ENCODE measurements at regions not wholly inside any gene's neighbourhood (a gene's known extent, or its start where the extent isn't known, plus 50 kb on each side); places are given as distances from the start of the nearest gene placed in this dataset.

DNA sequence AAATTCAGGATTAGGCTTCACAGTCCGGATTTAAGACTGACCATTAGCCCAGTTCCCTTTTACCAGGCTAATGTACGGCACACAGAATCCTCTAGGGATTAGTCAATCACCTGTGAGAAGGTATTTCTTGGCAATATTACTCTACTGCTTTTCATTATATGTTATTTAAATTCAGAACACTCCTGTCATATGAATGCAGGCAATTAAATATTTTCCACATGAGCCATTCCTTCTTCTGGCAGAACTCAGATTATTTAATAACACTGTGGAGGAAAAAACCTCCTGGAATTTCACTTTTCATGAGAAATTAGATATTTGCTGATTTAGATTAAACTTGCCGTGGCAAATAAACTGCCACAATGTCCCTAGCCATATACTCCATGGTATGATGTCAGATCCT lies 1357.5 kb upstream of the C9orf72 start:
- DNase-seq (ENCODE audit: low spot score) = no peak
- peaks cover 4% of the 10 kb centered on the region for H3K9me3 Mint-ChIP-seq
- peaks cover 10% of the 10 kb centered on the region for H3K36me3 Mint-ChIP-seq
- no peak overlapping the region for H3K27ac Mint-ChIP-seq
- peaks cover 0 to 3% of the 10 kb centered on the region in 2 donors for H3K4me1 Mint-ChIP-seq (ENCODE audit: low read depth in 2 of 2)
- no peak for ATAC-seq
- no peak overlapping the region for H3K4me3 Mint-ChIP-seq
- H3K27me3 Mint-ChIP-seq = no peaks in the 10 kb centered on the region

DNA sequence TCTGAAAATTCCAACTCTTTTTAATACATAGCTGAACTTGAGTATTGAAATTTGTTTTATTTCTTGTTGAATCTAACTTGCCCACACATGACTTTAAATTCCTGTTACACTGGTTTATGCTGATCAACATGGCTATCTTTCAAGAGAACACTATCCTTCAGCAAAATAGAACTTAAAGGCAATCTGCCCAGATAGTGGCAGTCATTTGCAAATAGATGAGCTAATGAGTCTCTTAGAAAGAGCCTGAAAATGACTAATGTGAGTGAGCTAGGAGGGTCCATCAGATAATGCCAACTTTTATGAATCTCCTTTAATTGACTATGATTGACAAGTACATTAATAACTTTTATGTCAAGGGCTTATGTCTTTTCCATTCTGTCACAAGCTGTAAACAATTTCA lies 1360.8 kb upstream of the C9orf72 start:
- Mint-ChIP-seq H3K27me3 (no peaks in the 10 kb centered on the region), H3K4me3 (no peak overlapping the region), H3K27ac (no peak overlapping the region), H3K36me3 (peaks cover 10% of the 10 kb centered on the region), H3K4me1 (ENCODE audit: low read depth in 2 of 2) (peaks cover 0 to 3% of the 10 kb centered on the region in 2 donors), H3K9me3 (peaks cover 4% of the 10 kb centered on the region)
- ATAC-seq (no peak), DNase-seq (ENCODE audit: low spot score) (no peak)

DNA sequence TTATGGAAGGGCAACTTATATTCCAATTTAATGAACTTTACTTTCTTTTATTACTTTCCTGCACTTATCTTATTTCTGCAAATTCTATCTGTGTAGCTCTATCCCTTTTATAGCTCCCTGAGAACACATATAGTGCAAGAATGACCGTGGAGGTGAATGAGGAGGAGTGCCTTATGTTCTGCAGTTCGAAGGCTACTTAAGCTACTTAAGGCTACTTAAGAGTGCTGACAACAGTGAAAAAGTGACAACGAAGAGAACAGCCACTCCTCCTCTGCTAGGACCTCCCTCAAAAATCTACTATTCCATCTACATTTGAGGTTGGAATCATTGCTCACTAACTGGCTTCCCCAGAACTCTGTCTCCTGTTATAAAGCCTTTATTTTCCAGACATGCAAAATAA lies 1365.7 kb upstream of the C9orf72 start:
- no peaks in the 10 kb centered on the region for H3K4me1 Mint-ChIP-seq (ENCODE audit: low read depth in 2 of 2)
- H3K36me3 Mint-ChIP-seq = no peaks in the 10 kb centered on the region
- H3K27me3 Mint-ChIP-seq = no peaks in the 10 kb centered on the region

DNA sequence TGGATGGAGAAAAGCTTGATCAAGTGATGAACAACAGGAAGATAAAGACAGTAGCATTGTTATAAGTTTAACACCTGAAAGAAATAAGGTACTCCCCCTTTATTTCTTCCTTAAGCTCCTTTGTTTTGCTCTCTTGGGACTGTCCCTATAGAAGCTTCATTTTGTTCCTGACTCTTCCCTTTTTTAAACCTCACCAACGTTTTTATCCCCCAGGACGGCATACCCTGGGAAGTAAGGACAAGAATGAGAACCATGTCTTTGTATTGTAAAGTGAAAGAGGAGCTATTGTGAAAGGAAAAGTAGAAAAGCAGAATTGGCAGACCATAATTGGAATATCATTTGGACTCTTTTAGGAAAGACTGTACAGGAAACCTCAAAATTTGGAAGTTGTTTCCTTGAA lies 1368.6 kb upstream of the C9orf72 start:
- H3K9me3 Mint-ChIP-seq = peaks cover 6% of the 10 kb centered on the region
- H3K36me3 Mint-ChIP-seq = no peaks in the 10 kb centered on the region
- ATAC-seq = no peak
- no peak for DNase-seq (ENCODE audit: low spot score)
- H3K4me3 Mint-ChIP-seq = no peak overlapping the region
- H3K27me3 Mint-ChIP-seq = no peaks in the 10 kb centered on the region
- H3K4me1 Mint-ChIP-seq (ENCODE audit: low read depth in 2 of 2) = no peaks in the 10 kb centered on the region
- H3K27ac Mint-ChIP-seq = no peak overlapping the region

More for the DNA sequence above, 1365.7 kb upstream of the C9orf72 start:
- Mint-ChIP-seq H3K4me3 (no peak overlapping the region), H3K27ac (no peak overlapping the region), H3K9me3 (peaks cover 6% of the 10 kb centered on the region)
- no peak for DNase-seq (ENCODE audit: low spot score)
- no peak for ATAC-seq

DNA sequence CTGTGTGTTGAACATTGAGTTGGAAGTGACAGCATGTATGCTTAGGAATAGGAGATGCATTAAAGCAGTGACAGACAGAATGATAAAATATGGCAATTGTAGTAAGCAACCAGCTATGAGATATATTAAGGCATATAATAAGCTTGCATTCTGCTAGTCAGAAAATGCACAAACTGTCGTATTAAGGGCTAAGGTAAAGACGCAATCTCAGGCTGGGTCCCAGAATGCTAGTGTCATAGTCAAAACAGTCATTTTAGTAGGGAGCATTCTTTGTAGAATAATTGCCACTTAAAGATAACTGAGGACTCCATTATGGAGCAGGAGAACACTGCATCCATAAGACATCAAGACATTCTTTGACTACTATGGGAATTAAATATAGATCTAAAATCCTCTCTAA lies 1369.7 kb upstream of the C9orf72 start:
- peaks cover 6% of the 10 kb centered on the region for H3K9me3 Mint-ChIP-seq
- no peak for ATAC-seq

DNA sequence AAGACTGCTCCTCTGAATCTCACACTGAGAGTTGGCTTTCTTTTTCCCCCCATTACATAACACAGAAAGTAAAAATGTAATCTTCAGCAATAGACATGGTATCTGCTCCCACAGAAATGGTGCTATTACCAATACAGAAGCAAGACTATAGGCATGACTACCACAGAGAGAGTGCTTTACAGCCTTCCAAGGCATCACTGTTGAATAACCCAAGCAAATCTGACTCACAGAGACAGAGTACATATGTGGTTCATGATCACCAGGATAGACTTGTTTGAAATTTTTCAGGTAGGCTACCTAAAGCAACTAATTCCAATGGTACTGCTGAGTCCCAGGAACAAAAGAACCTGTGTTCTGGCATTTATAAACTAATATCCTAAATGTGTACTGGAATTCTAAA lies 1373.4 kb upstream of the C9orf72 start:
- Mint-ChIP-seq H3K4me1 (ENCODE audit: low read depth in 2 of 2) (no peaks in the 10 kb centered on the region), H3K9me3 (peaks cover 17% of the 10 kb centered on the region), H3K4me3 (no peak overlapping the region), H3K27ac (no peak overlapping the region), H3K36me3 (peaks cover 9% of the 10 kb centered on the region), H3K27me3 (no peaks in the 10 kb centered on the region)
- ATAC-seq (no peak), DNase-seq (ENCODE audit: low spot score) (no peak)

More for the DNA sequence above, 1369.7 kb upstream of the C9orf72 start:
- no peak for DNase-seq (ENCODE audit: low spot score)
- Mint-ChIP-seq H3K4me3 (no peak overlapping the region), H3K27ac (no peak overlapping the region), H3K27me3 (no peaks in the 10 kb centered on the region), H3K36me3 (no peaks in the 10 kb centered on the region), H3K4me1 (ENCODE audit: low read depth in 2 of 2) (no peaks in the 10 kb centered on the region)

DNA sequence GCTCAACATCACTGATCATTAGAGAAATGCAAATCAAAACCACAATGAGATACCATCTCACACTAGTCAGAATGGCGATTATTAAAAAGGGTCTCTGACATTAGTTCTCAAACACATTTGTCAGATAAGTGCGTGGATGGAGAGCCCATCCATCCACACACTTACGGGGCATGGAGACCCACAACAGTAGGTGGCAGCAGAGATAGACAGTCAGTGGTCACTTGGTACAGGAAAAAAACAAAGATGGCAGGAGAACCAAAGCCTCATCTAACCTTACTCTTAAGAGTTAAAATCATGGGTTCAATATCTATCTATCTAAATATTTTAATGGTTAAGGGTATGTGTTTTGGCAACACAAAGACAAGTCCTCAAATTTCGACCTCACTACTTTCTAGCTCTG lies 1378.7 kb upstream of the C9orf72 start:
- peaks cover 15% of the 10 kb centered on the region for H3K9me3 Mint-ChIP-seq
- H3K27ac Mint-ChIP-seq = no peak overlapping the region
- no peak overlapping the region for H3K4me3 Mint-ChIP-seq
- DNase-seq (ENCODE audit: low spot score) (no peak), ATAC-seq (no peak)
- H3K27me3 Mint-ChIP-seq = no peaks in the 10 kb centered on the region
- H3K4me1 Mint-ChIP-seq (ENCODE audit: low read depth in 2 of 2) = no peaks in the 10 kb centered on the region
- peaks cover 9% of the 10 kb centered on the region for H3K36me3 Mint-ChIP-seq

DNA sequence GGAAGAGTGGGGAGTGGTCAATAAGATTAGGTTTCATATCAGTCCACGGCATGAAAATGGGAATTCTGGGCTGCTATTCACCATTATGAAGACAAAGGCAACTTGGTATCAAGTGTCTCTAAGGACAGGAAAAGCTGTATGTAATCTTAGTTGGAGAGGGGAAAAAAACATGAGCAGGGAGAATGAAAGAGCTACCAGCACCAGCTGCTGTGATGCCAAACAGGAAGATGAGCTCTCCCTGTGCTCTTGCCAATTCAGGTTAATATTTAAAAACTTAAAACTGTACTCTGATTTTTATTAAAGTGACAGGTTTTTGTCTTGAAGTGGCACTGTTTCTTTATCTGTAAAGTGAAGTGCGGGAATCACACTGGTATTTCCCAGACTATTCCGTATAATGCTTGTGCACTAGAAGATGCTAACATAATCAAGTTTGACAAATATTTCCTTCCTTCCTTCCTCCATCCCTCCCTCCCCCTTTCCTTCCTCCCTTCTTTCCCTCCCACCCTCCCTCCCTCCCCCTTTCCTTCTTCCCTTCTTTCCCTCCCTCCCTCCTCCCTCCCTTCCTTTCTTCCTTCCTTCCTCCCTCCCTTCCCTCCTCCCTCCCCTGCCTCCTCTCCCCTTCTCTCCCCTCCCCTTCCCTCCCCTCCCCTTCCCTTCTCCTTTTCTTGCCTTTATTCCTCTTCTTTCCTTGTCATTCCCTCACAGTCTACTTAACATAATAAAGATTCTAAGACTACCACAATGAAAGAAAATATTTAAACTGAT lies 1383.0 kb upstream of the C9orf72 start:
- no peak overlapping the region for H3K27ac Mint-ChIP-seq
- H3K27me3 Mint-ChIP-seq = no peaks in the 10 kb centered on the region
- H3K4me1 Mint-ChIP-seq (ENCODE audit: low read depth in 2 of 2) = peaks cover 0 to 4% of the 10 kb centered on the region in 2 donors
- peaks cover 3% of the 10 kb centered on the region for H3K9me3 Mint-ChIP-seq
- DNase-seq (ENCODE audit: low spot score) (no peak), ATAC-seq (no peak)
- H3K4me3 Mint-ChIP-seq = no peak overlapping the region
- no peaks in the 10 kb centered on the region for H3K36me3 Mint-ChIP-seq

DNA sequence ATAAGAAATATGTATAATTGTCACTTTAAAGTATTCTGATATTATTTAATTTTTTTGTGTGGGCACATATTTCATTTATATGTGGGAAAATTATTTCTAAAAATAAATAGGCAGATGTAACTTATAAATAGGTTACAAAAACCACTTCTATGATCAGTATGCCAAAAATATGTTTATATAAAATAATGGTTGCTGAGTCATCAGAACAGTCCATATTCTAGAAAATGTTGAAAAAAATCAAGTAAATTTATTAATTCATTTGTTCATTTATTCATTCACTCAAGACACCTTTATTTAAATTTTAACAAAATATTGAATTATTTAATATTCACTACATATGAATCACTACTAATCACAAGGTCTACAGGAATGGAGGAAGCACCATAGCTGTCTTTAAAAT lies 1387.3 kb upstream of the C9orf72 start:
- H3K27ac Mint-ChIP-seq = no peak overlapping the region
- H3K4me3 Mint-ChIP-seq = no peak overlapping the region
- no peak for DNase-seq (ENCODE audit: low spot score)
- H3K9me3 Mint-ChIP-seq = peaks cover 3% of the 10 kb centered on the region
- no peaks in the 10 kb centered on the region for H3K27me3 Mint-ChIP-seq
- peaks cover 0 to 7% of the 10 kb centered on the region in 2 donors for H3K4me1 Mint-ChIP-seq (ENCODE audit: low read depth in 2 of 2)
- ATAC-seq = no peak
- no peaks in the 10 kb centered on the region for H3K36me3 Mint-ChIP-seq

DNA sequence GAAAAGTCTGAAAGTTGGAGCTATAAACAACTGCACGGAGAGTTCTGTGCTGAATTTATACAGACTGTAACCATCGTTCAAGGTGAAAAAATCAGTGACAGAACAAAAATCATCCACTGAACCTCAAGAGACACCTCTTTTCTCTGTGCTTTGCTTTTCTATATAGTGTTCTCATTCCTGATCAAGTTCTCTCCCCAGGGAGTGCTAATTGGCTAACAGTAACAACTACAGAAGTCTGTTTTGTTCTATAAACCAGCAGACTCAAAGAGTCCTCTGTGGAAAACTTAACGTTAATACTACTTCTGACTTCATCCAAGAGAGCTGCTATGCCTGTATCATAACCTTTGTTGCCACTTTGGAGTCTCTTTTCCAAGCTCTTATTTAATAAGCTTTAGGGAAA lies 1388.3 kb upstream of the C9orf72 start:
- no peak overlapping the region for H3K4me3 Mint-ChIP-seq
- no peaks in the 10 kb centered on the region for H3K36me3 Mint-ChIP-seq
- H3K4me1 Mint-ChIP-seq (ENCODE audit: low read depth in 2 of 2) = peaks cover 0 to 7% of the 10 kb centered on the region in 2 donors
- ATAC-seq = no peak
- no peaks in the 10 kb centered on the region for H3K27me3 Mint-ChIP-seq
- H3K27ac Mint-ChIP-seq = no peak overlapping the region
- DNase-seq (ENCODE audit: low spot score) = no peak
- H3K9me3 Mint-ChIP-seq = no peaks in the 10 kb centered on the region

DNA sequence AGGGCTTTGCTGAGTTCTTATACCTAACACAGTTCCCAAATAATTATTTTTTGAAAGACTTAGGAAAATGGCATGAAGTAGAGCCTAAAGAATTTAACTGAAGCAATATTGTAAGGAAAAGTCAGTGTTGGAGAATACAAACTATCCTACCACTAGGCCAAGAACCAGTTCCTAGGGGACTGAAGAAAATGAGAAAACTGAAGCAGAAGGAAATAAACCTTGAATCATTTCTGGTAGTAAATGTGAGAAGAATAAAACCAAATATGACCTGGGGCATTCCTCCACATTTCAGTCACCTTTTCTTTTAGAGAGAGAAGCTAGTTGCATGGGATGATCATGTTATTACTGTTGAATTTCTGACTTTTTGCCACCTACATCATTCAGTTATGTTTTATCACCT lies 1393.9 kb upstream of the C9orf72 start:
- peaks cover 8% of the 10 kb centered on the region for H3K9me3 Mint-ChIP-seq
- no peak overlapping the region for H3K4me3 Mint-ChIP-seq
- ATAC-seq = no peak
- no peaks in the 10 kb centered on the region for H3K27me3 Mint-ChIP-seq
- H3K27ac Mint-ChIP-seq = no peak overlapping the region
- H3K4me1 Mint-ChIP-seq (ENCODE audit: low read depth in 2 of 2) = peaks cover 0 to 17% of the 10 kb centered on the region in 2 donors
- peaks cover 11% of the 10 kb centered on the region for H3K36me3 Mint-ChIP-seq
- DNase-seq (ENCODE audit: low spot score) = no peak

DNA sequence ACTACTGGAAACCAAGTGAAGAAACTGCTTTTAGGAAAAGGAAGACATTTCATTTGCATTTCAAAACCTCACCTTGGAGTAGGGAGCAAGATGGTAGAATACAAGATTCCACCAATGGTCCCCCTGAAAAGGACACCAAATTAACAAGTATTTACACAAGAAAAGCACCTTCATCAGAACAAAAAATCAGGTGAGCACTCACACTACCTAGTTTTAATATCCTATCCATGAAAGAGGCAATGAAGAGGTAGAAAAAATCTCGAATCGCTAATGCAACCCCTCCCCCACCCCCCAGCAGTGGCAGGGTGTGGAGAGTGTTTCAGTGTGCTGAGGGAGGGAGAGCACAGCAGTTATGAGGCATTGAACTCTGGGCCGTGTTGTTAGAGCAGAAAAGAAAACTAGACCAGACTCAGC lies 1397.0 kb upstream of the C9orf72 start:
- no peak overlapping the region for H3K4me3 Mint-ChIP-seq
- peaks cover 11% of the 10 kb centered on the region for H3K36me3 Mint-ChIP-seq
- no peak for ATAC-seq
- no peak overlapping the region for H3K27ac Mint-ChIP-seq
- DNase-seq (ENCODE audit: low spot score) = no peak
- peaks cover 0 to 13% of the 10 kb centered on the region in 2 donors for H3K4me1 Mint-ChIP-seq (ENCODE audit: low read depth in 2 of 2)
- peaks cover 8% of the 10 kb centered on the region for H3K9me3 Mint-ChIP-seq
- H3K27me3 Mint-ChIP-seq = no peaks in the 10 kb centered on the region

DNA sequence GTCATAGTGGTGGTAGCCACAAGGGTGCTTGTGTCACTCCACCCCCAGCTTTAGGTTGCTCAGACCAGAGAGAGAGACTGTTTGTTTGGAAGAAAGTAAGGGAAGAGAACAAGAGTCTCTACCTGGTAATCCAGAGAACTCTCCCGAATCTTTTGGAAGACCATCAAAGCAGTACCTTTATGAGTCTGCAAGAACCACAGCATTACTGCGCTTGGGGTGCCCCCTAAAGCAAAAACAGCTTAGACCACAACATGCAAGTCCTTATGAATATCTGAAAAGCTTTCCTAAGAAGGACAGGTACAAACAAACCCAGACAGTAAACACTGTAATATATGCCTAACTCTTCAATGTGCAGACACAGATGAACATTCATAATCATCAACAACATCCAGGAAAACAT lies 1398.6 kb upstream of the C9orf72 start:
- Mint-ChIP-seq H3K9me3 (peaks cover 8% of the 10 kb centered on the region), H3K27ac (no peak overlapping the region), H3K27me3 (no peaks in the 10 kb centered on the region), H3K4me3 (no peak overlapping the region), H3K36me3 (peaks cover 11% of the 10 kb centered on the region), H3K4me1 (ENCODE audit: low read depth in 2 of 2) (peaks cover 0 to 13% of the 10 kb centered on the region in 2 donors)
- ATAC-seq = no peak
- DNase-seq (ENCODE audit: low spot score) = no peak

DNA sequence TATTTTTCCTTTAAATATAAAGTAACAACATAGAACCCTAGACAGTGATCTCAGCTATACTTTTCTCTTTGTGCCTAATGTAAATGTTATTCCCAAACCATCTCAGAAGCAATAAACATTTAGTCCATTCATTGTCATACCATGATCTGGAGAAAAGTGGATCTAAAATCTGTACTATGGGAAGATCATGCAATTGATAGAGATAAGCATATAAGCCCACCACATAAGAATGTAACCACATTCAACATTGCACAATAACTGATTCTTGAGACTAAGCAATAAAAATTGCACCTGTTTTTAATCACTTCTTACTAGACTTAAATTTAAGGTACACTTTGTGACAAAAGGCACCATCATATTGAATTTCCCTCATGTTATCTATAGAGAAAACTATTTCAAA lies 1403.0 kb upstream of the C9orf72 start:
- ATAC-seq (no peak), DNase-seq (ENCODE audit: low spot score) (no peak)
- no peak overlapping the region for H3K4me3 Mint-ChIP-seq
- no peaks in the 10 kb centered on the region for H3K9me3 Mint-ChIP-seq
- no peaks in the 10 kb centered on the region for H3K27me3 Mint-ChIP-seq
- H3K36me3 Mint-ChIP-seq = no peaks in the 10 kb centered on the region
- peaks cover 0 to 6% of the 10 kb centered on the region in 2 donors for H3K4me1 Mint-ChIP-seq (ENCODE audit: low read depth in 2 of 2)
- H3K27ac Mint-ChIP-seq = no peak overlapping the region

DNA sequence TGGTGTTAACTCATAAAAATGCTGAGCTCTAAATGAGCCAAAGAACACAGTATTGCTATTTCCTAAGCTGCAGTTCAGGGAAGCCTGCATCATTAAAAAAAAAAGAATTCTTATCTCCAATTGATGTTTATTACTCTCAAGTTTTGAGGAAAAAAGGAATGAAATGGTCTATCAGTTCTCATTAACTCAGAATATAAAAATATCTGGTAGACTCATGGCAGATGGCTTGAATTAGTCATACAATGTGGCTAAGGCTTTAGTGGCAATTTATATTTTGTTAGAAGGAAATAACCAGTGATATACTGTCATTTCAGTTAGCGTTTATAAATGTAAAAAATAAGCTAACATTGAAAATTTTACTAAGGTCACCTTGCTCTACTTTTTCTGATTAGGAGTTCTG lies 1403.4 kb upstream of the C9orf72 start:
- no peaks in the 10 kb centered on the region for H3K27me3 Mint-ChIP-seq
- H3K27ac Mint-ChIP-seq = no peak overlapping the region
- no peak for DNase-seq (ENCODE audit: low spot score)
- no peak overlapping the region for H3K4me3 Mint-ChIP-seq
- no peak for ATAC-seq
- H3K9me3 Mint-ChIP-seq = no peaks in the 10 kb centered on the region
- no peaks in the 10 kb centered on the region for H3K36me3 Mint-ChIP-seq
- H3K4me1 Mint-ChIP-seq (ENCODE audit: low read depth in 2 of 2) = peaks cover 0 to 5% of the 10 kb centered on the region in 2 donors

Measured in natural killer cell treated with Interleukin-12 subunit alpha and Interleukin-12 subunit beta and Interleukin-15 and Interleukin-18, amount 100 ng/mL, for 72 hours (primary cell).